WTC11 (cell line): ENCODE measurements at regions not wholly inside any gene's neighbourhood (a gene's known extent, or its start where the extent isn't known, plus 50 kb on each side); places are given as distances from the start of the nearest gene placed in this dataset.

Source experiments
- ATAC-seq: fragments of 200-7000 bp; cut with Tn5 transposase; 2 replicates; pipeline ENCODE4 v1.10.0; 2021; ENCODE audit warnings: mild to moderate bottlenecking, moderate library complexity
- CTCF ChIA-PET: fragments of 300-600 bp; sonication (Branson Sonifier 250); formaldehyde crosslinking; loops from one replicate; lab custom pipeline; 2021; ENCODE audit warnings: antibody characterized with exemption; lab: Charles Lee
- POLR2A ChIA-PET: fragments of 350-600 bp; sonication (Branson Sonifier 250); formaldehyde crosslinking; loops from one replicate; lab custom pipeline; 2021; ENCODE audit warnings: antibody characterized with exemption; lab: Charles Lee
- DNase-seq: peaks from one replicate; pipeline ENCODE4 v3.0.0; 2021; ENCODE audit warnings: low spot score
- H3K27ac Mint-ChIP-seq: 2 replicates; pipeline ENCODE4 v1.8.0; 2021; ENCODE audit warnings: mixed read lengths
- H3K27me3 Mint-ChIP-seq: 2 replicates; pipeline ENCODE4 v1.8.0; 2021; ENCODE audit warnings: low read depth, mild to moderate bottlenecking, moderate library complexity, mixed read lengths
- H3K36me3 Mint-ChIP-seq: 2 replicates; pipeline ENCODE4 v1.8.0; 2021; ENCODE audit warnings: mixed read lengths
- H3K4me1 Mint-ChIP-seq: 2 replicates; pipeline ENCODE4 v1.8.0; 2022; ENCODE audit warnings: mixed read lengths
- H3K4me3 Mint-ChIP-seq: 2 replicates; pipeline ENCODE4 v1.8.0; 2021; ENCODE audit warnings: mild to moderate bottlenecking, moderate library complexity, mixed read lengths
- H3K9me3 Mint-ChIP-seq: 2 replicates; pipeline ENCODE4 v1.8.0; 2021; ENCODE audit warnings: mixed read lengths
- EMX1 ChIP-seq: fragments of 250-450 bp; sonication (Bioruptor Pico); IDR thresholded peaks from 2 replicates; pipeline ENCODE4 v1.8.0; 2021; ENCODE audit warnings: mild to moderate bottlenecking
- FOXJ3 ChIP-seq: sonication (generic); formaldehyde crosslinking; IDR thresholded peaks from 2 replicates; pipeline ENCODE4 v1.9.0; 2021; ENCODE audit warnings: missing genetic modification reagents, mild to moderate bottlenecking, borderline replicate concordance
- FOXP1 ChIP-seq: sonication (generic); formaldehyde crosslinking; IDR thresholded peaks from 2 replicates; pipeline ENCODE4 v1.8.0; 2022; ENCODE audit warnings: missing genetic modification reagents, mild to moderate bottlenecking, moderate library complexity, borderline replicate concordance
- GRHL2 ChIP-seq: fragments of 250-450 bp; sonication (Bioruptor Pico); IDR thresholded peaks from 2 replicates; pipeline ENCODE4 v1.8.0; 2022; ENCODE audit warnings: mild to moderate bottlenecking, moderate library complexity; ENCODE audit not compliant: insufficient replicate concordance, severe bottlenecking
- MYBL2 ChIP-seq: sonication (generic); formaldehyde crosslinking; IDR thresholded peaks from 2 replicates; pipeline ENCODE4 v1.8.1; 2023; ENCODE audit warnings: mild to moderate bottlenecking, moderate library complexity, missing genetic modification reagents
- NFE2L1 ChIP-seq: sonication (generic); formaldehyde crosslinking; IDR thresholded peaks from 2 replicates; pipeline ENCODE4 v1.8.1; 2023; ENCODE audit warnings: missing genetic modification reagents
- NFYB ChIP-seq: sonication (generic); formaldehyde crosslinking; conservative IDR thresholded peaks from 2 replicates; pipeline ENCODE4 v1.8.0; 2022; ENCODE audit warnings: low read depth, missing genetic modification reagents
- RORB ChIP-seq: fragments of 250-450 bp; sonication (Bioruptor Pico); IDR thresholded peaks from 2 replicates; pipeline ENCODE4 v1.9.0; 2021; ENCODE audit warnings: mild to moderate bottlenecking
- TP53 ChIP-seq: sonication (generic); formaldehyde crosslinking; IDR thresholded peaks from 2 replicates; pipeline ENCODE4 v1.8.1; 2023; ENCODE audit warnings: mild to moderate bottlenecking, missing genetic modification reagents
- ZNF138 ChIP-seq: sonication (generic); formaldehyde crosslinking; conservative IDR thresholded peaks from 2 replicates; pipeline ENCODE4 v1.8.1; 2022; ENCODE audit warnings: mild to moderate bottlenecking, moderate library complexity, missing genetic modification reagents
- ZNF423 ChIP-seq: fragments of 250-450 bp; sonication (Bioruptor Pico); IDR thresholded peaks from 2 replicates; pipeline ENCODE4 v2.1.2; 2022; ENCODE audit warnings: mild to moderate bottlenecking, moderate library complexity
- TF ChIP-seq, protein P1 (sequence below): sonication (generic); formaldehyde crosslinking; IDR thresholded peaks from 2 replicates; pipeline ENCODE4 v1.8.1; 2023; ENCODE audit warnings: mild to moderate bottlenecking, missing genetic modification reagents, borderline replicate concordance
- TF ChIP-seq, protein P2 (sequence below): sonication (generic); formaldehyde crosslinking; IDR thresholded peaks from 2 replicates; pipeline ENCODE4 v1.8.1; 2023; ENCODE audit warnings: mild to moderate bottlenecking, missing genetic modification reagents, moderate library complexity
- TF ChIP-seq, protein P3 (sequence below): fragments of 200-600 bp; IDR thresholded peaks from 2 replicates; pipeline ENCODE4 v1.8.0; 2022; ENCODE audit warnings: antibody characterized with exemption
- TF ChIP-seq, protein P4 (sequence below): sonication (generic); formaldehyde crosslinking; IDR thresholded peaks from 2 replicates; pipeline ENCODE4 v1.8.0; 2022; ENCODE audit warnings: mild to moderate bottlenecking, missing genetic modification reagents
- TF ChIP-seq, protein P5 (sequence below): sonication (generic); formaldehyde crosslinking; IDR thresholded peaks from 2 replicates; pipeline ENCODE4 v1.8.1; 2023; ENCODE audit warnings: mild to moderate bottlenecking, missing genetic modification reagents
- TF ChIP-seq, protein P6 (sequence below): sonication (generic); formaldehyde crosslinking; IDR thresholded peaks from 2 replicates; pipeline ENCODE4 v1.8.1; 2022; ENCODE audit warnings: low read depth, missing genetic modification reagents, borderline replicate concordance
- TF ChIP-seq, protein P7 (sequence below): sonication (generic); formaldehyde crosslinking; IDR thresholded peaks from 2 replicates; pipeline ENCODE4 v1.8.1; 2023; ENCODE audit warnings: mild to moderate bottlenecking, missing genetic modification reagents

DNA sequence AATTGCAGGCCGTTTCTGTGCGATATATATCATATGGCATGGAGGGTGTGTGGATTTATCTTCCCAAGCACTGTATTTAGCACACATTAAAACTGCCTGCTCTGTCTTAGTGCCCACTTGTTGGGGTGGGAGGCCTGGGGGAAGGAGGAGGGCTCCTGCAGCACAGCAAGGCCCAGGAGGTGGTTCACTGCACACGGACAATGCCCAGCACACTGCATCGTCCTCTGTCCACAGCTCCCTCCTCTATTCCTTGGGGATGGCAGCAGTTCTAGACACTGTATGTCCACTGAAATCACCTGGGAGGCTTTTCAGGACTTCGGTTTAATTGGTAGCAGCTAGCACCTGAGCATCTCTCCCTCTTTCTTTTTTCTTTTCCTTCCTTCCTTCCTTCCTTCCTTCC lies 161.2 kb downstream of the KTN1 start:
- Mint-ChIP-seq H3K27ac (no peak overlapping the region), H3K4me1 (peaks cover 8% of the 10 kb centered on the region; the same call in 1 of the 2 replicates), H3K36me3 (0 out of 2 replicates have a peak, but pooled peaks cover 2% of the 10 kb centered on the region), H3K27me3 (no peaks in the 10 kb centered on the region), H3K9me3 (peaks cover 6% of the 10 kb centered on the region), H3K4me3 (no peak overlapping the region)
- TF ChIP-seq, protein P1, sequence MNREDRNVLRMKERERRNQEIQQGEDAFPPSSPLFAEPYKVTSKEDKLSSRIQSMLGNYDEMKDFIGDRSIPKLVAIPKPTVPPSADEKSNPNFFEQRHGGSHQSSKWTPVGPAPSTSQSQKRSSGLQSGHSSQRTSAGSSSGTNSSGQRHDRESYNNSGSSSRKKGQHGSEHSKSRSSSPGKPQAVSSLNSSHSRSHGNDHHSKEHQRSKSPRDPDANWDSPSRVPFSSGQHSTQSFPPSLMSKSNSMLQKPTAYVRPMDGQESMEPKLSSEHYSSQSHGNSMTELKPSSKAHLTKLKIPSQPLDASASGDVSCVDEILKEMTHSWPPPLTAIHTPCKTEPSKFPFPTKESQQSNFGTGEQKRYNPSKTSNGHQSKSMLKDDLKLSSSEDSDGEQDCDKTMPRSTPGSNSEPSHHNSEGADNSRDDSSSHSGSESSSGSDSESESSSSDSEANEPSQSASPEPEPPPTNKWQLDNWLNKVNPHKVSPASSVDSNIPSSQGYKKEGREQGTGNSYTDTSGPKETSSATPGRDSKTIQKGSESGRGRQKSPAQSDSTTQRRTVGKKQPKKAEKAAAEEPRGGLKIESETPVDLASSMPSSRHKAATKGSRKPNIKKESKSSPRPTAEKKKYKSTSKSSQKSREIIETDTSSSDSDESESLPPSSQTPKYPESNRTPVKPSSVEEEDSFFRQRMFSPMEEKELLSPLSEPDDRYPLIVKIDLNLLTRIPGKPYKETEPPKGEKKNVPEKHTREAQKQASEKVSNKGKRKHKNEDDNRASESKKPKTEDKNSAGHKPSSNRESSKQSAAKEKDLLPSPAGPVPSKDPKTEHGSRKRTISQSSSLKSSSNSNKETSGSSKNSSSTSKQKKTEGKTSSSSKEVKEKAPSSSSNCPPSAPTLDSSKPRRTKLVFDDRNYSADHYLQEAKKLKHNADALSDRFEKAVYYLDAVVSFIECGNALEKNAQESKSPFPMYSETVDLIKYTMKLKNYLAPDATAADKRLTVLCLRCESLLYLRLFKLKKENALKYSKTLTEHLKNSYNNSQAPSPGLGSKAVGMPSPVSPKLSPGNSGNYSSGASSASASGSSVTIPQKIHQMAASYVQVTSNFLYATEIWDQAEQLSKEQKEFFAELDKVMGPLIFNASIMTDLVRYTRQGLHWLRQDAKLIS, result no peak
- TF ChIP-seq NFE2L1 (CRISPR knock-in tag) (no peak), EMX1 (CRISPR knock-in tag) (no peak), FOXJ3 (CRISPR knock-in tag) (no peak), ZNF423 (CRISPR knock-in tag) (no peak), RORB (no peak)
- TF ChIP-seq, protein P2, sequence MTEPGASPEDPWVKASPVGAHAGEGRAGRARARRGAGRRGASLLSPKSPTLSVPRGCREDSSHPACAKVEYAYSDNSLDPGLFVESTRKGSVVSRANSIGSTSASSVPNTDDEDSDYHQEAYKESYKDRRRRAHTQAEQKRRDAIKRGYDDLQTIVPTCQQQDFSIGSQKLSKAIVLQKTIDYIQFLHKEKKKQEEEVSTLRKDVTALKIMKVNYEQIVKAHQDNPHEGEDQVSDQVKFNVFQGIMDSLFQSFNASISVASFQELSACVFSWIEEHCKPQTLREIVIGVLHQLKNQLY (CRISPR knock-in tag), result no peak
- DNase-seq (no peak), ATAC-seq (no peak)
- ChIA-PET CTCF (interaction anchor here (1.7 kb wide), 1 partner anchor 9 kb away, joined by 5 read pairs; no protein-coding TSS in a partner anchor), POLR2A (no interaction called here)

DNA sequence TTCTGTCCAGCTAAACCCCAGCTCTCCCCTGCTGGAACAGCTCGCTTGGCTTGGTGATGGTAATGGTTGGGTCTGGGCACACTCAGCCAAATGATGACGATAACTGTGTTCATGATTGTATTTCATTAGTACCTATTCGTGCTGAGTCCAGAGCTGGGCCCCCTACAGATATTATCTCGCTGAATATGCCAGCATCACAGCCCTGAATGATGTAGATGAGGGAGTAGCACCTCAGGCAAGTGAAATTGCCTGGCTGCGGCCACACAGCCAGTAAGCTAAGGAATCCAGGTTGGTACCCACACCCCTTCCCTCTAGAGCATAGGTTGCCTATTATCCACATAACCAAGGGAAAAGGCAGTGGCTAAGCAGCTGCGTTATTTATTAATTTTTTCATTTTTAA lies 163.5 kb downstream of the KTN1 start:
- H3K27ac Mint-ChIP-seq, result no peak overlapping the region
- TF ChIP-seq TP53, result no peak
- TF ChIP-seq, all 79 proteins: peak for 0
- POLR2A ChIA-PET, result no interaction called here
- H3K4me1 Mint-ChIP-seq, result peaks cover 8% of the 10 kb centered on the region; the same call in 1 of the 2 replicates
- no peaks in the 10 kb centered on the region for H3K36me3 Mint-ChIP-seq
- H3K4me3 Mint-ChIP-seq, result no peak overlapping the region
- H3K27me3 Mint-ChIP-seq, result no peaks in the 10 kb centered on the region
- H3K9me3 Mint-ChIP-seq, result no peaks in the 10 kb centered on the region
- DNase-seq, result no peak
- CTCF ChIA-PET, result interaction anchor here (1.5 kb wide), 1 partner anchor 305 kb away, joined by 6 read pairs; no protein-coding TSS in a partner anchor
- ATAC-seq, result no peak

DNA sequence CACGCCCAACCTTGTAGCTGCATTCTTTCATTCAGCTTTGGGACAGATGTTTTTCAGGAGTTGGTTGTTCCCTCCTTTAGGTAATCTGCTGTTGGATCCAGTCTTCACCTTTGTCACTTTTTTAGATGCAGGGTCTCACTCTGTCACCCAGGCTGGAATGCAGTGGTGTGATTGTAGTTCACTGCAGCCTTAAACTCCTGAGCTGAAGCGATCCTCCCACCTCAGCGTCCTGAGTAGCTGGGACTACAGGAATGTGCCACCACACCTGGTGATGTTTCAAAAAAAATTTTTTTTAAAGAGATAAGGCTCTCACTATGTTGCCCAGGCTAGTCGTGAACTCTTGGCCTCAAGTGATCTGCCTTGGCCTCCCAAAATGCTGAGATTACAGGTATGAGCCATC lies 164.3 kb downstream of the KTN1 start:
- no peak overlapping the region for H3K4me3 Mint-ChIP-seq
- H3K4me1 Mint-ChIP-seq, result peaks cover 9% of the 10 kb centered on the region; the same call in 1 of the 2 replicates
- no peaks in the 10 kb centered on the region for H3K27me3 Mint-ChIP-seq
- no peaks in the 10 kb centered on the region for H3K9me3 Mint-ChIP-seq
- H3K36me3 Mint-ChIP-seq, result no peaks in the 10 kb centered on the region
- DNase-seq (no peak), ATAC-seq (no peak)
- CTCF ChIA-PET, result interaction anchor here (1.3 to 1.5 kb wide), 2 partner anchors 12 to 306 kb away, joined by 5 to 6 read pairs; no protein-coding TSS in a partner anchor
- POLR2A ChIA-PET, result no interaction called here
- no peak overlapping the region for H3K27ac Mint-ChIP-seq
- no peak for TF ChIP-seq ZNF138 (CRISPR knock-in tag)
- TF ChIP-seq, protein P2 (CRISPR knock-in tag), result no peak
- no peak for TF ChIP-seq NFYB (CRISPR knock-in tag)
- TF ChIP-seq, protein P3, sequence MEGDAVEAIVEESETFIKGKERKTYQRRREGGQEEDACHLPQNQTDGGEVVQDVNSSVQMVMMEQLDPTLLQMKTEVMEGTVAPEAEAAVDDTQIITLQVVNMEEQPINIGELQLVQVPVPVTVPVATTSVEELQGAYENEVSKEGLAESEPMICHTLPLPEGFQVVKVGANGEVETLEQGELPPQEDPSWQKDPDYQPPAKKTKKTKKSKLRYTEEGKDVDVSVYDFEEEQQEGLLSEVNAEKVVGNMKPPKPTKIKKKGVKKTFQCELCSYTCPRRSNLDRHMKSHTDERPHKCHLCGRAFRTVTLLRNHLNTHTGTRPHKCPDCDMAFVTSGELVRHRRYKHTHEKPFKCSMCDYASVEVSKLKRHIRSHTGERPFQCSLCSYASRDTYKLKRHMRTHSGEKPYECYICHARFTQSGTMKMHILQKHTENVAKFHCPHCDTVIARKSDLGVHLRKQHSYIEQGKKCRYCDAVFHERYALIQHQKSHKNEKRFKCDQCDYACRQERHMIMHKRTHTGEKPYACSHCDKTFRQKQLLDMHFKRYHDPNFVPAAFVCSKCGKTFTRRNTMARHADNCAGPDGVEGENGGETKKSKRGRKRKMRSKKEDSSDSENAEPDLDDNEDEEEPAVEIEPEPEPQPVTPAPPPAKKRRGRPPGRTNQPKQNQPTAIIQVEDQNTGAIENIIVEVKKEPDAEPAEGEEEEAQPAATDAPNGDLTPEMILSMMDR, result no peak
- TF ChIP-seq TP53, result no peak
- TF ChIP-seq, protein P4, sequence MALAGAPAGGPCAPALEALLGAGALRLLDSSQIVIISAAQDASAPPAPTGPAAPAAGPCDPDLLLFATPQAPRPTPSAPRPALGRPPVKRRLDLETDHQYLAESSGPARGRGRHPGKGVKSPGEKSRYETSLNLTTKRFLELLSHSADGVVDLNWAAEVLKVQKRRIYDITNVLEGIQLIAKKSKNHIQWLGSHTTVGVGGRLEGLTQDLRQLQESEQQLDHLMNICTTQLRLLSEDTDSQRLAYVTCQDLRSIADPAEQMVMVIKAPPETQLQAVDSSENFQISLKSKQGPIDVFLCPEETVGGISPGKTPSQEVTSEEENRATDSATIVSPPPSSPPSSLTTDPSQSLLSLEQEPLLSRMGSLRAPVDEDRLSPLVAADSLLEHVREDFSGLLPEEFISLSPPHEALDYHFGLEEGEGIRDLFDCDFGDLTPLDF (CRISPR knock-in tag), result no peak
- TF ChIP-seq MYBL2, result no peak
- TF ChIP-seq, protein P5, sequence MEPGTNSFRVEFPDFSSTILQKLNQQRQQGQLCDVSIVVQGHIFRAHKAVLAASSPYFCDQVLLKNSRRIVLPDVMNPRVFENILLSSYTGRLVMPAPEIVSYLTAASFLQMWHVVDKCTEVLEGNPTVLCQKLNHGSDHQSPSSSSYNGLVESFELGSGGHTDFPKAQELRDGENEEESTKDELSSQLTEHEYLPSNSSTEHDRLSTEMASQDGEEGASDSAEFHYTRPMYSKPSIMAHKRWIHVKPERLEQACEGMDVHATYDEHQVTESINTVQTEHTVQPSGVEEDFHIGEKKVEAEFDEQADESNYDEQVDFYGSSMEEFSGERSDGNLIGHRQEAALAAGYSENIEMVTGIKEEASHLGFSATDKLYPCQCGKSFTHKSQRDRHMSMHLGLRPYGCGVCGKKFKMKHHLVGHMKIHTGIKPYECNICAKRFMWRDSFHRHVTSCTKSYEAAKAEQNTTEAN (CRISPR knock-in tag), result no peak
- TF ChIP-seq, protein P6, sequence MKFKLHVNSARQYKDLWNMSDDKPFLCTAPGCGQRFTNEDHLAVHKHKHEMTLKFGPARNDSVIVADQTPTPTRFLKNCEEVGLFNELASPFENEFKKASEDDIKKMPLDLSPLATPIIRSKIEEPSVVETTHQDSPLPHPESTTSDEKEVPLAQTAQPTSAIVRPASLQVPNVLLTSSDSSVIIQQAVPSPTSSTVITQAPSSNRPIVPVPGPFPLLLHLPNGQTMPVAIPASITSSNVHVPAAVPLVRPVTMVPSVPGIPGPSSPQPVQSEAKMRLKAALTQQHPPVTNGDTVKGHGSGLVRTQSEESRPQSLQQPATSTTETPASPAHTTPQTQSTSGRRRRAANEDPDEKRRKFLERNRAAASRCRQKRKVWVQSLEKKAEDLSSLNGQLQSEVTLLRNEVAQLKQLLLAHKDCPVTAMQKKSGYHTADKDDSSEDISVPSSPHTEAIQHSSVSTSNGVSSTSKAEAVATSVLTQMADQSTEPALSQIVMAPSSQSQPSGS, result no peak
- TF ChIP-seq GRHL2 (CRISPR knock-in tag), result no peak
- TF ChIP-seq, protein P7, sequence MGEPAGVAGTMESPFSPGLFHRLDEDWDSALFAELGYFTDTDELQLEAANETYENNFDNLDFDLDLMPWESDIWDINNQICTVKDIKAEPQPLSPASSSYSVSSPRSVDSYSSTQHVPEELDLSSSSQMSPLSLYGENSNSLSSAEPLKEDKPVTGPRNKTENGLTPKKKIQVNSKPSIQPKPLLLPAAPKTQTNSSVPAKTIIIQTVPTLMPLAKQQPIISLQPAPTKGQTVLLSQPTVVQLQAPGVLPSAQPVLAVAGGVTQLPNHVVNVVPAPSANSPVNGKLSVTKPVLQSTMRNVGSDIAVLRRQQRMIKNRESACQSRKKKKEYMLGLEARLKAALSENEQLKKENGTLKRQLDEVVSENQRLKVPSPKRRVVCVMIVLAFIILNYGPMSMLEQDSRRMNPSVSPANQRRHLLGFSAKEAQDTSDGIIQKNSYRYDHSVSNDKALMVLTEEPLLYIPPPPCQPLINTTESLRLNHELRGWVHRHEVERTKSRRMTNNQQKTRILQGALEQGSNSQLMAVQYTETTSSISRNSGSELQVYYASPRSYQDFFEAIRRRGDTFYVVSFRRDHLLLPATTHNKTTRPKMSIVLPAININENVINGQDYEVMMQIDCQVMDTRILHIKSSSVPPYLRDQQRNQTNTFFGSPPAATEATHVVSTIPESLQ (CRISPR knock-in tag), result no peak
- TF ChIP-seq FOXP1 (CRISPR knock-in tag), result no peak
